Activated T-cell treated with anti-CD3 and anti-CD28 coated beads, Interleukin-2, amount 50 U/mL, for 4 hours (primary cell): ENCODE measurements at regions not wholly inside any gene's neighbourhood (a gene's known extent, or its start where the extent isn't known, plus 50 kb on each side); places are given as distances from the start of the nearest gene placed in this dataset.

Experiments used
- ATAC-seq, 2 donors: fragments of 200-7000 bp; cut with Tn5 transposase; one replicate each; pipeline ENCODE4 v1.10.0; 2021
- DNase-seq: peaks from one replicate; pipeline ENCODE4 v3.0.0-alpha.2; 2020
- H3K27me3 Mint-ChIP-seq: one replicate; pipeline ENCODE4 v1.8.0; 2021; ENCODE audit warnings: low read depth, mixed read lengths
- H3K36me3 Mint-ChIP-seq: one replicate; pipeline ENCODE4 v1.8.0; 2022; ENCODE audit warnings: mixed read lengths; ENCODE audit not compliant: insufficient read depth
- H3K4me1 Mint-ChIP-seq: one replicate; pipeline ENCODE4 v1.8.0; 2021; ENCODE audit warnings: low read depth, mixed read lengths
- H3K4me3 Mint-ChIP-seq: one replicate; pipeline ENCODE4 v1.8.0; 2021; ENCODE audit warnings: mild to moderate bottlenecking, moderate library complexity, mixed read lengths
- H3K9me3 Mint-ChIP-seq: one replicate; pipeline ENCODE4 v1.8.0; 2021; ENCODE audit warnings: mixed read lengths

DNA sequence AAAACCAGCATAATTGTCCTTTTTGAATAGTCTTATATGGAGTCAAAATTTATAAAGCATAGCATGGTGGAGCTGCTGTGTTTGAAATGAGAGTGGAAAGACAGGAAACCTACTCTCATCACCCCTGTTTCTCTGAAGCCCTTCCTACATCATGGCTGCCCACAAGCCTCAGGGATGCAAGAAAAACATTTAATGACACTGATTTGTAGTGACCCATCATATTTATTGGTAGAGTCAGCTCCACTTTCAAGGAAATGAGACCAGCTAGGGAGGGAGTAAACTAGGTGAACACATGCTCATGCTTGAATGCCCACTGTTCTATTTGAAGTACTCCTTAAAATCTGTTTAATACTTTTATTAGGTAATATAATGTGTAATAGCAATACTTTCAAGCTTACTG, 494.3 kb upstream of the KCNMB2 start:
- no peaks in the 10 kb centered on the region for H3K36me3 Mint-ChIP-seq
- no peak for ATAC-seq

DNA sequence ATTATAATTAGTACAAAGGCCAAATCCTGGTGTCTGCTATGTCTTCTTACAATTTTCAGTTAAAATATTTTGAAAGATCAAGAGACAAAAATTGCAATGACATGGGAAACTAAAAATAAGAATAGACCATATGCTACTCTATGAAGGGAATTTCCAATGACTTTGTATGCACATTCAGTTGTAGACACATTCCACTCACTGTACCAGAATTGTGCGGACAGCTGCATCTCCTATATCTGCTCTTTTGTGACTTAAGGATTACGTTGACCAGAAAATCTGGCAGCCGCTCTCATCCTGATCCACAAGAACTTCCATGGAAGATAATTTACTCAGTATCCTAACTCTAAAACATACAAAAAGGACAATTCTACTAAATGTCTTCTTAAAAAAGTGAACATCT, 493.9 kb upstream of the KCNMB2 start:
- no peak for DNase-seq
- no peak for ATAC-seq
- H3K27me3 Mint-ChIP-seq = no peaks in the 10 kb centered on the region
- H3K4me1 Mint-ChIP-seq = no peaks in the 10 kb centered on the region
- H3K4me3 Mint-ChIP-seq = no peak overlapping the region
- H3K36me3 Mint-ChIP-seq = no peaks in the 10 kb centered on the region
- no peaks in the 10 kb centered on the region for H3K9me3 Mint-ChIP-seq

More for the DNA sequence above, 494.3 kb upstream of the KCNMB2 start:
- no peaks in the 10 kb centered on the region for H3K27me3 Mint-ChIP-seq
- no peak overlapping the region for H3K4me3 Mint-ChIP-seq
- DNase-seq = no peak
- H3K9me3 Mint-ChIP-seq = no peaks in the 10 kb centered on the region
- H3K4me1 Mint-ChIP-seq = no peaks in the 10 kb centered on the region

DNA sequence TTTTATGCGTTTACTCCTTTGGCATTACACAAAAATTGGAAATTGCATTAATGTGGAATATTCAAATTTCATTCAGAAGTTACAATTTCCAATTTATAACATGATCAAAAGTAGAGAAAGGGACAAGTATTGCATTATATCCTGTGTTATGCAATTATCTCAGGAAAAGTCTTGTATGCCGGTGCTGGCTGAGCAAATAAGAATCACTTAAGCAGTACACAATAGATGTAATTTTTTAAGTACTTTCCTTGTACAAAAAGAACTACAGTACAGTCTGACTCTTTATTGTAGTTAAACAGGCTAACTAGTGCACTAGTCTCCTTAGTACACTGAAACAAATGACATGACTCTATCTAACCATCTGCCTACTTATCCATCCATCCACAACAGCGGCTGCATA, 493.2 kb upstream of the KCNMB2 start:
- Mint-ChIP-seq H3K9me3 (no peaks in the 10 kb centered on the region), H3K27me3 (no peaks in the 10 kb centered on the region), H3K4me3 (no peak overlapping the region), H3K36me3 (no peaks in the 10 kb centered on the region), H3K4me1 (no peaks in the 10 kb centered on the region)
- no peak for ATAC-seq
- DNase-seq = no peak

DNA sequence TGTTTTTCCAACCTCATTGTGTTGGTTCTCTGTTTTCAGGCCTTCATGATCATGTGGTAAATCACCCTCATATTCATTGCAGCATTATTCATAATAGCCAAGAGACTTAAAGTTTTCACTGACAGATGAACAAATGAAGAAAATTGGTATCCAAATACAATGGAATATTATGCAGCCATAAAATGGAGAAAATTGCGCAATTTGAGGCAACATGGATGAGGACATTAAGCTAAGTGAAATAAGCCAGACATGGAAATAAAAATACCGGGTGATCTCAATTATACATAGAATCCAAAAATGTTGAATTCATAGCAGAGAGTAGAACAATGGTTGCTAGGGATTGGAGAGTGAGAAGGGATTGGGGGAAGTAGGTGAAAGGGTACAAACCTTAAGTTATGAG, 491.9 kb upstream of the KCNMB2 start:
- no peaks in the 10 kb centered on the region for H3K27me3 Mint-ChIP-seq
- H3K9me3 Mint-ChIP-seq = no peaks in the 10 kb centered on the region
- DNase-seq (no peak), ATAC-seq (no peak)
- H3K36me3 Mint-ChIP-seq = no peaks in the 10 kb centered on the region
- no peak overlapping the region for H3K4me3 Mint-ChIP-seq
- H3K4me1 Mint-ChIP-seq = no peaks in the 10 kb centered on the region

DNA sequence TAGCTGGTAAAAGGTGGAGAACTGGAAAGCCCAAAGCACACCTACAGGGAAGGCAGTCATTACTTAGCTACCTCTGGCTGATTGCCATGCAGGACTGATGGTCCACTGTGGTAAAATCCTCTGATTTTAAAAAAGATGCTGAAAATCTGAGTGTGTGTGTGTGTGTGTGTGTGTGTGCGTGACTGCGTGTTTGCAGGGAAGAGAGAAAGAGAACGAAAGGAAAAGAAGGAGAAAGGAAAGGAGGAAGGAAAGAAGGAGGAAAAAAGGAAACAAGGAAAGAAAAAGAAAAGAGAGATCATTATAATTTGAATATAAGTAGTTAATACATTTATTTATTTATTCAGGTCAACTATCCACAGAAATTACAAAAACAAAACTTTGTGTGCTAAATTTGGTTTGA, 488.7 kb upstream of the KCNMB2 start:
- H3K27me3 Mint-ChIP-seq = no peaks in the 10 kb centered on the region
- no peaks in the 10 kb centered on the region for H3K36me3 Mint-ChIP-seq
- no peaks in the 10 kb centered on the region for H3K4me1 Mint-ChIP-seq
- no peaks in the 10 kb centered on the region for H3K9me3 Mint-ChIP-seq
- no peak overlapping the region for H3K4me3 Mint-ChIP-seq
- DNase-seq = no peak
- ATAC-seq = no peak

DNA sequence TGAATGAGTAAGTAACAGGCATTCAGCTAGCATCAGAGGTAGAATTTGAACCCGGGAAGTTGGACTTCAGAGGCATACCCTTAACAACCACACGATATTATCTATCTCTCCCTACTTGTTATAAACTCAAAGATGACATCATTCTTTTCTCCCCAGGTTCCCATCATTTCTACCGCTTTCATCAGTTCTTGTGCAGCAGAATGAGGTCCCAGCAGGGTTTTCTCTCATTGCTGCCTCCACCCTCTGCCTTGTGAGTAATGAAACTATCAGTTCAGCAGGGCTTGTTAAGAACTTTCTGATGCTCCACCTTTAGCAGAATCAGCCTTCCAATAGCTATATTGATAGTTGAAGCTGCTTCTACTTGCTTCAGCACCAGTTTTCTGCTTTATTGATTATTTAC, 487.5 kb upstream of the KCNMB2 start:
- ATAC-seq = no peak
- H3K4me1 Mint-ChIP-seq = no peaks in the 10 kb centered on the region

DNA sequence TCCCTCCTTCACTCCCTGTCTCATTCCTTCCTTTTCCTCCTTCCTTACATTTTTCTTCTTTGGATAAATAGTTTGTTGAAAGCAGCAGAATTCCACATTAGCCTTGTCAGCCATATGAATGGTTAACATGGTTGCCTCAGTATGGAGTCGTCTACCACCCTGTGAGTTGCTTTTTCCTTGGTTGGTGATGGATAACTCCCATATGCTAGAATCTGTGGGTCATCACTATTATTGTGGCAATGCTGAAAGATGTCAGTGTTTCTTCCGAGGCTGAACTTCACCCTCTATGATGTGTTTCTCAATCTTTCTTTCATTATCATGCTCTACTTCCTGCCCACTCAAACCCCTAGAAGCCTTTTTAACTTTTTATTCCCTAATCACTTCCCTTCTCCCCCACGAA, 481.8 kb upstream of the KCNMB2 start:
- DNase-seq (no peak), ATAC-seq (no peak)
- no peaks in the 10 kb centered on the region for H3K36me3 Mint-ChIP-seq
- H3K9me3 Mint-ChIP-seq = no peaks in the 10 kb centered on the region
- no peak overlapping the region for H3K4me3 Mint-ChIP-seq
- H3K4me1 Mint-ChIP-seq = peaks cover 3% of the 10 kb centered on the region
- H3K27me3 Mint-ChIP-seq = no peaks in the 10 kb centered on the region

More for the DNA sequence above, 487.5 kb upstream of the KCNMB2 start:
- no peaks in the 10 kb centered on the region for H3K36me3 Mint-ChIP-seq
- DNase-seq = no peak
- no peaks in the 10 kb centered on the region for H3K27me3 Mint-ChIP-seq
- H3K4me3 Mint-ChIP-seq = no peak overlapping the region
- H3K9me3 Mint-ChIP-seq = no peaks in the 10 kb centered on the region

DNA sequence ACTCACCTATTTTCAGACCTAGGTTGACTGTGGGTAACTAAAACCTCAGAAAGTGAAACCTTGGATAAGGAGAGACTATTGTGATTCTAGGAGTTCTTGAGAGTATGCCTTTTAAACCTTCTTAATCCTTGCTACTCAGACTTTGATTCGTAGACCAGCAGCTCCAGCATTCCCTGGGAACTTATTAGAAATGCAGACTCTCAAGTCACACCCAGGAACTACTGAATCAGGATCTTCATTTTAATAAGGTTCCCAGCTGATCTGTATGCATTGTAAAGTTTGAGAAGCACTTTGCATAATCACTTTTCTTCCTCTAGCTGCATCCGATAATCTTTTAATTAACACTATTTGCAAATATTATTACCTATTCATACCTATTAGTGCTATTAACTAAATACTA, 480.3 kb upstream of the KCNMB2 start:
- no peak for ATAC-seq
- Mint-ChIP-seq H3K4me1 (peaks cover 3% of the 10 kb centered on the region), H3K36me3 (no peaks in the 10 kb centered on the region), H3K27me3 (no peaks in the 10 kb centered on the region), H3K9me3 (no peaks in the 10 kb centered on the region), H3K4me3 (no peak overlapping the region)
- DNase-seq = no peak

DNA sequence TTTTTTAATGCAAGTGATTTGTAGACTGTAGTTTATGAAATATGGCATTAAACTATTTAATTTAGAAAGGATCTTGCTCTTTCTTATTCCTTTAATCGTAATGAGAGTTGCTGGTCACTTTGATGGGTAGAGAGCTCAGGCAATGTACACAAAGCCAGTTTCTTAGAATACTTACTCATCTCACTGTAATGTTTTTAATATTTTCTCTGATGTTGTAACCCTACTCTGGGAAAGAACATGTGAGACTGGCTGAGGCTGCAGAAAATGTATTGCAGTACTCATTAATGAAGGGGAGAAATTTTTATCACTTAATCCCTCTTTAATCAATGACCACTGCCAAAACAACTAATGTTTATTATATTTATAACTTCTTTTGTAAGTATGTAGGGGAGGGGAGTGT, 479.4 kb upstream of the KCNMB2 start:
- H3K27me3 Mint-ChIP-seq = no peaks in the 10 kb centered on the region
- no peaks in the 10 kb centered on the region for H3K36me3 Mint-ChIP-seq
- H3K9me3 Mint-ChIP-seq = no peaks in the 10 kb centered on the region
- H3K4me3 Mint-ChIP-seq = no peak overlapping the region
- no peak for ATAC-seq
- DNase-seq = no peak
- H3K4me1 Mint-ChIP-seq = peaks cover 3% of the 10 kb centered on the region

DNA sequence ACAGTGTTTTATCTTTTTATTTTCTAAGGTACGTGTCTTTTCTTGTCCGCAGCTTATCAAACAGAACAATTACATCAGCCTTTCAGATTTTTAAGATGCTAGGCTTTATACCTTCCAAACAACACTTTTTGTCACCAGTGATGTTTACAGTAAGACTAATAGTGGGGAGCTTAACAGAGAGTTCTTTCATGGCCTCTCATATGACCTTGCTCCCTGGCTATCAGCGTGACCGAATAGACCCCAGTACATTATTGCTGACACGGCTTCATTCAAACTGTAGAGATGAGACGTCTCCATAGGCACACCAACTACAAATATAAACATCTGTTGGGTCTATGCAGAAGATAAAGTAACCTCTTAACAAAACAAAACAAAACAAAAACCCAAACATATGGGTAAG, 477.6 kb upstream of the KCNMB2 start:
- DNase-seq (no peak), ATAC-seq (no peak)
- Mint-ChIP-seq H3K4me1 (peaks cover 3% of the 10 kb centered on the region), H3K4me3 (no peak overlapping the region), H3K9me3 (no peaks in the 10 kb centered on the region), H3K36me3 (no peaks in the 10 kb centered on the region), H3K27me3 (no peaks in the 10 kb centered on the region)

DNA sequence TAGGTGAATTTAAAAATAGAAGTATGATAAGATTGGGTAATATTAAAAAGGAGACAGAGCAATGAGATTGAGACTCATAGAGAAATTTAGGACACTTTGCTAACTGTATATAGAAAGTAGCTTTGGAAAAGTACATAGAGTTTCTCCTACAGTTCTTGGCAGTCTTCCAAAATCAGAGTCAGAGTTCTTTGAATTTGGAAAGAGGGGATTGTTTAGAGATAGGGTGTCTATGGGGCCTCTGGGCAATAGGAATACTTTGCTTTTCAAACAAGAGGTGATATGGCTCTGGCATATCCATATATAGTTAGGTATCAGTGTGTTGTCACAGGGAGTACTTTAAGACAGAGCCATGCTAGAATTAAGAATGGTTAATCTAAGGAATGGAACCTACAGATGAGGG, 477.1 kb upstream of the KCNMB2 start:
- ATAC-seq = no peak
- no peaks in the 10 kb centered on the region for H3K36me3 Mint-ChIP-seq
- no peak for DNase-seq
- no peaks in the 10 kb centered on the region for H3K9me3 Mint-ChIP-seq
- no peaks in the 10 kb centered on the region for H3K27me3 Mint-ChIP-seq
- peaks cover 3% of the 10 kb centered on the region for H3K4me1 Mint-ChIP-seq
- H3K4me3 Mint-ChIP-seq = no peak overlapping the region

DNA sequence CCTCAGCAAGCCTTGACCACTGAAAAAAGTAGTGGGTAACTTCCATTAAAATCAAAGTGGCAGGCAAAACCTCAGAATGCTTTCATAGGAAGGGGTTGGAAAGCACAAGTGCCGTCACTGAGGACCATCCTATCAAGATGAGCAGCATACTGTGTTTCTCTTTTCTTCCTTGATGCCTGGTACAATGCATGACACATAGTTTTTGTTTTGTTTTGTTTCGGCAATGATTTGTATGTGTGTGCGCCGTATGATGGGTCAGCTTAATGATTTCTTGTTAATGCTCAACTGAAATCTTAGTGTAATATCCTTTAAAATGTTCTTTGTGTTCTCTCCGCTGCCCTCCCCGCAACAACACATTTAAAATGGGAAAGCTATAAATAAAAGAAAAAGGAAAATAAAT, 476.4 kb upstream of the KCNMB2 start:
- ATAC-seq (no peak), DNase-seq (no peak)
- no peaks in the 10 kb centered on the region for H3K36me3 Mint-ChIP-seq
- no peak overlapping the region for H3K4me3 Mint-ChIP-seq
- H3K4me1 Mint-ChIP-seq = no peaks in the 10 kb centered on the region
- H3K9me3 Mint-ChIP-seq = no peaks in the 10 kb centered on the region
- no peaks in the 10 kb centered on the region for H3K27me3 Mint-ChIP-seq

DNA sequence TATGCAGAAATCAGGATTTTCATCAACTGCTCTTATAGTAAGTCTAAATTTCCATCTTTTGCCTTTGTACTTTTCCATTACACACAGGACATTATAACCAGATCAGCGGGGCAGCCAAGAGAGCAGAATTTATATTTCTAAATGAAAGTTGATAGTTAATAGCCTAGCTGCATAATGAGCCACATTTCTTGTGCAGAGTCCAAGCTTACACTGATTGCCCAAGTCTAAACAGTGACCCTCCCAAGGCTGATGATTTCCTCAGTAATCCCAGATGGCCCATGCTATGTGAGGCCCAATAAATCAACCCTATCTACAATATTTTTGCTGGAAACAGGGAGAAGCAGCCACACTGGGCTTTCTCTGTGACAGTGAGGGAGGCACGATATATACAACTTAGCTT, 475.8 kb upstream of the KCNMB2 start:
- ATAC-seq (no peak), DNase-seq (no peak)
- Mint-ChIP-seq H3K4me3 (no peak overlapping the region), H3K9me3 (no peaks in the 10 kb centered on the region), H3K4me1 (no peaks in the 10 kb centered on the region), H3K36me3 (no peaks in the 10 kb centered on the region), H3K27me3 (no peaks in the 10 kb centered on the region)

DNA sequence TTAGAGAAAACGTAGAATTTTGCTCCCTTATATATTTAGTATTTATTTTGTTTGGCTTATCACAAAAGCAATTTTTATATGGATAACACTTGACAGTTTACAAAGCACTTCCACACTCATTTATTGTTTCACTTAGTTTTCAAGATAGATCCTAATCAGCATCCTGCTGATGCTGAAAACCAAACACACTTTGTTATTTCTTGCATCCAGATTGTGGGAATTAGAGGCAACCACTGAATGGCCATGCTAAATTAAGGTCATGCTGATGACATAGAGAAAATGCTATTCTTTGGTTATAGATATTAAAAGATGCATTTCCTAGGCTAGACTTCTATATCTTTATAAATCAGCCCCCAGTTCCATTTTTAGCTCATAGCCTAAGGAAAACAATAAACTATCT, 474.1 kb upstream of the KCNMB2 start:
- DNase-seq (no peak), ATAC-seq (no peak)
- Mint-ChIP-seq H3K4me3 (no peak overlapping the region), H3K27me3 (no peaks in the 10 kb centered on the region), H3K36me3 (no peaks in the 10 kb centered on the region), H3K4me1 (no peaks in the 10 kb centered on the region), H3K9me3 (no peaks in the 10 kb centered on the region)

DNA sequence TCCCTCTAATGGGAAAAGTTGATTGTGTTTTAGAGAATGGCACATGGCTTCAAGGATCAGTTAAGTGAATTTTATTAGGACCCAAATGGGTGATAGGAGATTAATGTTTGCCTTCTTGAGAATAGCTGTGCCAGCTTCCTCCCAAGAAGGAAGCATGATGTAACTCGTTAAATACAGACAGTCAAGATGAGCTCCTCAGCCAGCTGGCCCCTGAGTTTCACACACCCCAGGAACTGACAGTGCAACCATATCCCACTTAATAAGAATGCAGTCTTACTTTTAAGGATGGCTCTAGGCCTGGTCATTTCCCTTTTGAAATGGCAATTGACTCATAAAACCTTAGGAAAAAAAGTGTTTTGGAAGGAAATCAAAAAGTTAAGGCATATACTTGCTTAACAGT, 472.8 kb upstream of the KCNMB2 start:
- H3K4me3 Mint-ChIP-seq = no peak overlapping the region
- DNase-seq (no peak), ATAC-seq (no peak)
- H3K27me3 Mint-ChIP-seq = no peaks in the 10 kb centered on the region
- H3K9me3 Mint-ChIP-seq = no peaks in the 10 kb centered on the region
- H3K4me1 Mint-ChIP-seq = no peaks in the 10 kb centered on the region
- no peaks in the 10 kb centered on the region for H3K36me3 Mint-ChIP-seq

DNA sequence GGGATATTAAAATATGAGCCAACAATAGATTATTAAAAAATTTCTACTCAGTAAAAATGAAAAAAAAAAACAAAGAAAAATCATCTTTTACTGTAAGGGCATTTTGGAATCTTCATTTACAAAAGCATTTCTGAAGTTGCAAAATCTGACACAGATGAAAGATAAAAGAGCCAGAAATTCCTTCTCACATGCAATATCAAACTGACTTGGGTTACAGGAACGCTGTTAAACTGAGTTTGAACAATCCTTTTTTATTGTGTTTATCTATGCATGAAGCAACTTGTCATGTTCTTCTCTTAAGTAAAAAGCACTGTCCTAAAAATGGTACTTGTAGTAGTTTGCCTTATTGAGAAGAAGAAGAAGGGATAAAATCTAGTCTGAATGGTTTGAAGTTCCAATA, 468.5 kb upstream of the KCNMB2 start:
- H3K36me3 Mint-ChIP-seq = no peaks in the 10 kb centered on the region
- DNase-seq = no peak
- H3K4me3 Mint-ChIP-seq = no peak overlapping the region
- no peak for ATAC-seq
- no peaks in the 10 kb centered on the region for H3K4me1 Mint-ChIP-seq
- H3K9me3 Mint-ChIP-seq = no peaks in the 10 kb centered on the region
- no peaks in the 10 kb centered on the region for H3K27me3 Mint-ChIP-seq
